ENCODE measurements at regions not wholly inside any gene's neighbourhood (a gene's known extent, or its start where the extent isn't known, plus 50 kb on each side); places are given as distances from the start of the nearest gene placed in this dataset.

GRCh38 chr3:10632741-10633140, 127.4 kb upstream of the ATP2B2 start:
- TF ChIP-seq EZH2phosphoT487 (conservative IDR thresholded peaks at IDR 0.05; ENCODE audit: low read length): no peak
- no peak for TF ChIP-seq CTCF (IDR thresholded peaks at IDR 0.05; ENCODE audit: insufficient read depth, low read length, poor library complexity, severe bottlenecking)

Data from SU-DHL-6 (cell line).